Stimulated activated CD8-positive, alpha-beta memory T cell treated with anti-CD3 and anti-CD28 coated beads, Interleukin-15, amount 100 ng/mL, for 4 hours (primary cell): ENCODE measurements at regions not wholly inside any gene's neighbourhood (a gene's known extent, or its start where the extent isn't known, plus 50 kb on each side); places are given as distances from the start of the nearest gene placed in this dataset.
"Not testable (repeated sequence)": the region's sequence is repeated elsewhere in the genome, so short reads cannot be mapped to it uniquely, and the experiment has no call there.

Experiments used
- DNase-seq, 2 donors: peaks; one replicate each; pipeline ENCODE4 v3.0.0-alpha.2; 2020; ENCODE audit warnings: low read depth in 2 of 2

- no peak for DNase-seq
Observed at GRCh38 chr7:25595996-25596395, 367.7 kb upstream of the NPVF start.

- no peak for DNase-seq
Observed at GRCh38 chr7:25596443-25596842, 368.2 kb upstream of the NPVF start.

- no peak for DNase-seq
Observed at GRCh38 chr7:25597946-25598345, 369.7 kb upstream of the NPVF start.

GRCh38 chr7:25598765-25599164, 370.5 kb upstream of the NPVF start:
- no peak for DNase-seq

- DNase-seq: no peak
Observed at GRCh38 chr7:25600262-25600920, 372.1 kb upstream of the NPVF start.

GRCh38 chr7:25602730-25603426, 374.6 kb upstream of the NPVF start:
- not testable (repeated sequence) for DNase-seq

- DNase-seq: not testable (repeated sequence)
Observed at GRCh38 chr7:25603427-25603740, 375.1 kb upstream of the NPVF start.

GRCh38 chr7:25611196-25611595, 382.9 kb upstream of the NPVF start:
- DNase-seq: no peak

- no peak for DNase-seq
Observed at GRCh38 chr7:25613912-25614311, 385.6 kb upstream of the NPVF start.

- DNase-seq: no peak
Observed at GRCh38 chr7:25614415-25614814, 386.1 kb upstream of the NPVF start.

GRCh38 chr7:25615003-25615402, 386.7 kb upstream of the NPVF start:
- no peak for DNase-seq

GRCh38 chr7:25615593-25615992, 387.3 kb upstream of the NPVF start:
- DNase-seq: no peak

- DNase-seq: no peak
Observed at GRCh38 chr7:25617214-25617613, 388.9 kb upstream of the NPVF start.

GRCh38 chr7:25617673-25618072, 389.4 kb upstream of the NPVF start:
- no peak for DNase-seq

- no peak for DNase-seq
Observed at GRCh38 chr7:25619381-25619780, 391.1 kb upstream of the NPVF start.

- no peak for DNase-seq
Observed at GRCh38 chr7:25619963-25620799, 391.9 kb upstream of the NPVF start.

GRCh38 chr7:25621993-25622392, 393.7 kb upstream of the NPVF start:
- no peak for DNase-seq

- DNase-seq: no peak
Observed at GRCh38 chr7:25622695-25623094, 394.4 kb upstream of the NPVF start.

GRCh38 chr7:25624051-25624450, 395.8 kb upstream of the NPVF start:
- DNase-seq: no peak

- DNase-seq: no peak
Observed at GRCh38 chr7:25624833-25625232, 396.5 kb upstream of the NPVF start.

GRCh38 chr7:25625306-25625992, 397.2 kb upstream of the NPVF start:
- no peak for DNase-seq

GRCh38 chr7:25626451-25627131, 398.3 kb upstream of the NPVF start:
- no peak for DNase-seq
